A673 (cell line): ENCODE measurements at regions not wholly inside any gene's neighbourhood (a gene's known extent, or its start where the extent isn't known, plus 50 kb on each side); places are given as distances from the start of the nearest gene placed in this dataset.

Experiments used
- EZH2 ChIP-seq: fragments of 200-600 bp; sonication (generic); IDR thresholded peaks from 2 replicates; pipeline ENCODE4 v1.6.1; 2017; ENCODE audit warnings: borderline replicate concordance, low read depth, mild to moderate bottlenecking, mixed read lengths, antibody characterized with exemption, low read length; ENCODE audit not compliant: poor library complexity, severe bottlenecking
- TF ChIP-seq, protein P1 (sequence below): fragments of 300-800, 200-600 bp; sonication (generic); conservative IDR thresholded peaks from 2 replicates; pipeline ENCODE4 v1.5.1; 2017; ENCODE audit warnings: low read depth, mild to moderate bottlenecking, antibody characterized with exemption, low read length, moderate library complexity, mixed read lengths

DNA sequence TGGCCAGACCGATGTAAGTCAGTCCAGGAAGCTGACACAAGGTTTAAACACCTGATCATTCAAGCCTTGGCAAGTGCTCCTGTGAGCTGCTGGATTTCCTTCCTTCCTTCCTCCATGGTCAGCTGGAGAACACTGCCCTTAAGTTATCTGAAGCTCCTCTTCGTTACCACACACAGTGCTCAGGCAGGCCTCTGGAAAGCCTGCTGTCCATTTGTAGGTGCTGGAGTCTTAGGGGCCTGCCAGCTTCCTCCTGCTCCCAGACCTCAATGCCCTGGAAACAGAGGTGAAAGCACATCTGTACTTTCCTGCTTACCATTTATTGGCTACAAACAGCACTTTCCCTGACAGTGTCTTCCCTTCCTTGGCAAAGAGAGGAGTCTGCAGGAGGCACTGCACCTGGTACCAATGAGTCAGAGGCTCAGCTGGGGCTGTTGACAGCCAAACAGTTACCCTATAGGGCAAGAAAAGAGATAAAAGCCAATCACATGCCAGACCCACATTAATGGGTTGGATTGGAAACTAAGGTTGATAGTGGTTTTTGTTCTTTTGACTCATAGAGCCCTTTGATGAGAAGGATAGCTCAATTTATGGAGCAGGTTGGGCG, 72.6 kb upstream of the PUM3 start:
- TF ChIP-seq, protein P1, sequence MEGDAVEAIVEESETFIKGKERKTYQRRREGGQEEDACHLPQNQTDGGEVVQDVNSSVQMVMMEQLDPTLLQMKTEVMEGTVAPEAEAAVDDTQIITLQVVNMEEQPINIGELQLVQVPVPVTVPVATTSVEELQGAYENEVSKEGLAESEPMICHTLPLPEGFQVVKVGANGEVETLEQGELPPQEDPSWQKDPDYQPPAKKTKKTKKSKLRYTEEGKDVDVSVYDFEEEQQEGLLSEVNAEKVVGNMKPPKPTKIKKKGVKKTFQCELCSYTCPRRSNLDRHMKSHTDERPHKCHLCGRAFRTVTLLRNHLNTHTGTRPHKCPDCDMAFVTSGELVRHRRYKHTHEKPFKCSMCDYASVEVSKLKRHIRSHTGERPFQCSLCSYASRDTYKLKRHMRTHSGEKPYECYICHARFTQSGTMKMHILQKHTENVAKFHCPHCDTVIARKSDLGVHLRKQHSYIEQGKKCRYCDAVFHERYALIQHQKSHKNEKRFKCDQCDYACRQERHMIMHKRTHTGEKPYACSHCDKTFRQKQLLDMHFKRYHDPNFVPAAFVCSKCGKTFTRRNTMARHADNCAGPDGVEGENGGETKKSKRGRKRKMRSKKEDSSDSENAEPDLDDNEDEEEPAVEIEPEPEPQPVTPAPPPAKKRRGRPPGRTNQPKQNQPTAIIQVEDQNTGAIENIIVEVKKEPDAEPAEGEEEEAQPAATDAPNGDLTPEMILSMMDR = no peak
- no peak for TF ChIP-seq EZH2
